ENCODE measurements at regions not wholly inside any gene's neighbourhood (a gene's known extent, or its start where the extent isn't known, plus 50 kb on each side); places are given as distances from the start of the nearest gene placed in this dataset.
A peak's percentile ranks its signal among the peaks of the same experiment; 100 is the strongest.

- 80 to 83% methylated on average over 6 of the region's 6 CpGs for WGBS, 2 experiments (ENCODE audit: insufficient coverage in 2 of 2)
- H3K27ac ChIP-seq (ENCODE audit: low read depth, low read length, severe bottlenecking) = peak overlapping the region; percentile 77
- no peaks in the 10 kb centered on the region for H3K9me3 ChIP-seq (ENCODE audit: control insufficient read depth, low read length)
These were observed 344.1 kb downstream of the CDC5L start for GRCh38 chr6:44731485-44732095.

DNA sequence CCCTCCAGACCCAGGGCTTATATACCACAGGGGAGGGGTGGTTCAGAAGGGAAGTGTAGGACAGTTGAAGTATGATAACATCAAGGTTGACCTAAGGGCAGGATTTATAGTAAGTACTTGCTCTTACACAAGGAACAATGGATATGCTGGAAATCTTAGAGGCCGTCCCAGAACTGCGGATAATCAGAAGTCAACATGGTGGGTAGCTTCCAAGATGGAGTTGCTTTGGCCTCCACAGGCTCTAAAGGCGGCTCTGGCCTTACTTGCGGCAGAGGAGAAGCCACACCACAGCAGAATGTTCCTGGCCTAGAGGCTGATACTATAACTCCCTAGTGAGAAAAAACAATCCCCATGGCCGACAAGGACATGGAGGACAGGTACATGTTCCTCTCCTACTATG lies 344.7 kb downstream of the CDC5L start:
- no peak overlapping the region for H3K27ac ChIP-seq (ENCODE audit: low read depth, low read length, severe bottlenecking)
- WGBS, 2 experiments (ENCODE audit: insufficient coverage in 2 of 2) = 97% methylated on average over 5 of the region's 5 CpGs
- no peak overlapping the region for H3K4me3 ChIP-seq (ENCODE audit: extremely low read depth, insufficient read depth, low read length, poor library complexity, severe bottlenecking)
- peaks cover 19% of the 10 kb centered on the region for H3K4me1 ChIP-seq (ENCODE audit: control insufficient read depth, insufficient read depth, low read length, poor library complexity, severe bottlenecking)
- H3K9me3 ChIP-seq (ENCODE audit: control insufficient read depth, low read length) = no peaks in the 10 kb centered on the region
- no peaks in the 10 kb centered on the region for H3K36me3 ChIP-seq (ENCODE audit: control insufficient read depth, insufficient read depth, low read length)

More at GRCh38 chr6:44731485-44732095, 344.1 kb downstream of the CDC5L start:
- H3K4me3 ChIP-seq (ENCODE audit: extremely low read depth, insufficient read depth, low read length, poor library complexity, severe bottlenecking) = no peak overlapping the region
- H3K4me1 ChIP-seq (ENCODE audit: control insufficient read depth, insufficient read depth, low read length, poor library complexity, severe bottlenecking) = peaks cover 19% of the 10 kb centered on the region
- no peaks in the 10 kb centered on the region for H3K36me3 ChIP-seq (ENCODE audit: control insufficient read depth, insufficient read depth, low read length)

DNA sequence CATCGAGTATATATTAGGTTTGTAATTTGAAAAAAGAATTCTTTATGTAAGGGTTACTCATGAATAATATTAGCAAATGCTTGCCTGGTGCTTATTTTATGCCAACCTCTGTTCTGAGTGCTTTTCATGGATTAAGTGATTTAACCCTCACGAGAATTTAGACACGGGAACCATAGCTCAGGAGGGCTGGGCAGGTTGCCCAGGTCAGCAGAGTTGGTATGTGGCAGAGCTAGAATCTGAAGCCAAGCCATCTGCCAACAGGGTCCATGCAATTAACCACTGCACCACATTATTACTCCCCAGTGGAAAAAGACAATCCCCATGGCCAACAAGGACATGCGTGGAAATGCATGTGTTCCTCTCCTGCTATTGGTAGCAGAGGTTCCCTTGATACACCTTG lies 345.6 kb downstream of the CDC5L start:
- Histone ChIP-seq H3K36me3 (ENCODE audit: control insufficient read depth, insufficient read depth, low read length) (no peaks in the 10 kb centered on the region), H3K4me3 (ENCODE audit: extremely low read depth, insufficient read depth, low read length, poor library complexity, severe bottlenecking) (no peak overlapping the region), H3K9me3 (ENCODE audit: control insufficient read depth, low read length) (no peaks in the 10 kb centered on the region), H3K4me1 (ENCODE audit: control insufficient read depth, insufficient read depth, low read length, poor library complexity, severe bottlenecking) (peaks cover 22% of the 10 kb centered on the region), H3K27ac (ENCODE audit: low read depth, low read length, severe bottlenecking) (no peak overlapping the region)
- WGBS, 2 experiments (ENCODE audit: insufficient coverage in 2 of 2) = 81 to 100% methylated on average over 2 of the region's 4 CpGs

DNA sequence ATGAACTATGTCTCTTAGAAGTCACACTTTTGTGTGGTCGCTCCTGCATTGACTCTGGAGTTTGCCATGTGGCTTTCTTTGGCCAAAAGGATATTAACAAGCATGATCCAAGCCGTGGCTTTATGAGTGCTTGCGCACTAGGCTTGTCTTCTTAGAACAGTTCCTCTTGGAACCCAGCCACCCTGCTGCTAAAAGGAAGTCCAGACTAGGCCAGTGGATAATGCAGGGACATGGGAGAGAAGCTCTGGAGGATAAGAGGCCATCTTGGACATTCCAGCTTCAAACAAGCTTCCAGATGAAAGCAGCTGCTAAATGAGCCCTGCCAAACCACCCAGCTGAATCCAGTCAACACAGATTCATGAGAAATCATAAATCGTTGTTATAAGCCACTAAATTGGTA lies 346.4 kb downstream of the CDC5L start:
- 97 to 100% methylated on average over 3 of the region's 4 CpGs for WGBS, 2 experiments (ENCODE audit: insufficient coverage in 2 of 2)
- no peaks in the 10 kb centered on the region for H3K36me3 ChIP-seq (ENCODE audit: control insufficient read depth, insufficient read depth, low read length)
- no peaks in the 10 kb centered on the region for H3K9me3 ChIP-seq (ENCODE audit: control insufficient read depth, low read length)
- peaks cover 29% of the 10 kb centered on the region for H3K4me1 ChIP-seq (ENCODE audit: control insufficient read depth, insufficient read depth, low read length, poor library complexity, severe bottlenecking)
- no peak overlapping the region for H3K4me3 ChIP-seq (ENCODE audit: extremely low read depth, insufficient read depth, low read length, poor library complexity, severe bottlenecking)
- H3K27ac ChIP-seq (ENCODE audit: low read depth, low read length, severe bottlenecking) = no peak overlapping the region

- Histone ChIP-seq H3K27ac (ENCODE audit: low read depth, low read length, severe bottlenecking) (no peak overlapping the region), H3K4me1 (ENCODE audit: control insufficient read depth, insufficient read depth, low read length, poor library complexity, severe bottlenecking) (peaks cover 41% of the 10 kb centered on the region), H3K36me3 (ENCODE audit: control insufficient read depth, insufficient read depth, low read length) (no peaks in the 10 kb centered on the region), H3K9me3 (ENCODE audit: control insufficient read depth, low read length) (no peaks in the 10 kb centered on the region), H3K4me3 (ENCODE audit: extremely low read depth, insufficient read depth, low read length, poor library complexity, severe bottlenecking) (no peak overlapping the region)
- WGBS, 2 experiments (ENCODE audit: insufficient coverage in 2 of 2) = 80 to 90% methylated on average over 4 to 5 of the region's 5 CpGs
These were observed 347.6 kb downstream of the CDC5L start for GRCh38 chr6:44734886-44735629.

GRCh38 chr6:44735630-44735963 lies 348.1 kb downstream of the CDC5L start:
- WGBS, 2 experiments (ENCODE audit: insufficient coverage in 2 of 2) = 92 to 99% methylated on average over 6 of the region's 6 CpGs
- H3K9me3 ChIP-seq (ENCODE audit: control insufficient read depth, low read length) = no peaks in the 10 kb centered on the region
- no peaks in the 10 kb centered on the region for H3K36me3 ChIP-seq (ENCODE audit: control insufficient read depth, insufficient read depth, low read length)
- no peak overlapping the region for H3K27ac ChIP-seq (ENCODE audit: low read depth, low read length, severe bottlenecking)
- no peak overlapping the region for H3K4me3 ChIP-seq (ENCODE audit: extremely low read depth, insufficient read depth, low read length, poor library complexity, severe bottlenecking)
- peaks cover 42% of the 10 kb centered on the region for H3K4me1 ChIP-seq (ENCODE audit: control insufficient read depth, insufficient read depth, low read length, poor library complexity, severe bottlenecking)

- WGBS, 2 experiments (ENCODE audit: insufficient coverage in 2 of 2) = 81% methylated on average over 6 of the region's 9 CpGs; no CpG with 5 or more reads in 1 of the 2 experiments
- Histone ChIP-seq H3K9me3 (ENCODE audit: control insufficient read depth, low read length) (no peaks in the 10 kb centered on the region), H3K36me3 (ENCODE audit: control insufficient read depth, insufficient read depth, low read length) (no peaks in the 10 kb centered on the region), H3K4me3 (ENCODE audit: extremely low read depth, insufficient read depth, low read length, poor library complexity, severe bottlenecking) (no peak overlapping the region), H3K27ac (ENCODE audit: low read depth, low read length, severe bottlenecking) (no peak overlapping the region), H3K4me1 (ENCODE audit: control insufficient read depth, insufficient read depth, low read length, poor library complexity, severe bottlenecking) (peaks cover 30% of the 10 kb centered on the region)
These were observed 349.8 kb downstream of the CDC5L start for GRCh38 chr6:44737341-44737740.

GRCh38 chr6:44737829-44738528 lies 350.5 kb downstream of the CDC5L start:
- WGBS, 2 experiments (ENCODE audit: insufficient coverage in 2 of 2) = 96 to 98% methylated on average over 3 to 4 of the region's 6 CpGs
- peaks cover 30% of the 10 kb centered on the region for H3K4me1 ChIP-seq (ENCODE audit: control insufficient read depth, insufficient read depth, low read length, poor library complexity, severe bottlenecking)
- no peak overlapping the region for H3K4me3 ChIP-seq (ENCODE audit: extremely low read depth, insufficient read depth, low read length, poor library complexity, severe bottlenecking)
- H3K27ac ChIP-seq (ENCODE audit: low read depth, low read length, severe bottlenecking) = peak overlapping the region; percentile 87
- H3K36me3 ChIP-seq (ENCODE audit: control insufficient read depth, insufficient read depth, low read length) = no peaks in the 10 kb centered on the region
- H3K9me3 ChIP-seq (ENCODE audit: control insufficient read depth, low read length) = no peaks in the 10 kb centered on the region

GRCh38 chr6:44738601-44739146 lies 351.2 kb downstream of the CDC5L start:
- Histone ChIP-seq H3K4me3 (ENCODE audit: extremely low read depth, insufficient read depth, low read length, poor library complexity, severe bottlenecking) (no peak overlapping the region), H3K9me3 (ENCODE audit: control insufficient read depth, low read length) (no peaks in the 10 kb centered on the region), H3K27ac (ENCODE audit: low read depth, low read length, severe bottlenecking) (peak overlapping the region; percentile 87), H3K36me3 (ENCODE audit: control insufficient read depth, insufficient read depth, low read length) (no peaks in the 10 kb centered on the region), H3K4me1 (ENCODE audit: control insufficient read depth, insufficient read depth, low read length, poor library complexity, severe bottlenecking) (peaks cover 30% of the 10 kb centered on the region)
- WGBS, 2 experiments (ENCODE audit: insufficient coverage in 2 of 2) = 82 to 83% methylated on average over 2 to 3 of the region's 8 CpGs

DNA sequence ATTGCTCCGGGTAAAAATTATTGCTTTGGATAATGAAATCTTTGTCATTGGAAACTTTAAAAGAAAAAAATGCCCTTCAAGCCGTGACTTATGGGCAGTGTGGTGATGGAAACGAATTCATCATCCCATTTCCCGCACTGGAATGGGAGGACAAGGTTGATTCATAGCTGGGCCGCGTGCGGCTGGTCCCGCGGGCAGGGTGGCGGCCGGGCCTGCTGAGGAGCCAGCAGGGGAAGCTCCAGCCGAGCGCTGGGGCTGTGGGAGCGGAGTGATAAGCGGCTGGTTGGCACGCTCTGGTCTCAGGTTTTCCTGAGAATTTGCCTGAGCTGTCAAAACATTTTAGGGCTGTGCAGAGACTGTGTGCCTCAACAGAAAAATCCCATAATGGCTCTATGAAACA lies 351.7 kb downstream of the CDC5L start:
- Histone ChIP-seq H3K36me3 (ENCODE audit: control insufficient read depth, insufficient read depth, low read length) (no peaks in the 10 kb centered on the region), H3K4me3 (ENCODE audit: extremely low read depth, insufficient read depth, low read length, poor library complexity, severe bottlenecking) (no peak overlapping the region), H3K4me1 (ENCODE audit: control insufficient read depth, insufficient read depth, low read length, poor library complexity, severe bottlenecking) (peaks cover 30% of the 10 kb centered on the region), H3K27ac (ENCODE audit: low read depth, low read length, severe bottlenecking) (peak overlapping the region; percentile 87), H3K9me3 (ENCODE audit: control insufficient read depth, low read length) (no peaks in the 10 kb centered on the region)
- 81 to 87% methylated on average over 15 to 16 of the region's 16 CpGs for WGBS, 2 experiments (ENCODE audit: insufficient coverage in 2 of 2)
